Bronchial epithelial cell (primary cell): ENCODE measurements at regions not wholly inside any gene's neighbourhood (a gene's known extent, or its start where the extent isn't known, plus 50 kb on each side); places are given as distances from the start of the nearest gene placed in this dataset.

Source experiments
- DNase-seq: peaks from one replicate; pipeline ENCODE4 v3.0.0-alpha.2; 2010; ENCODE audit warnings: low read depth
- FAIRE-seq: peaks from 2 replicates; lab custom pipeline; 2011; peaks lifted over from hg19 to GRCh38; lab: Jason Lieb, UNC
- H3K27me3 ChIP-seq: 2 replicates; pipeline ENCODE4 v1.5.1; 2011; ENCODE audit warnings: low read length; ENCODE audit not compliant: control insufficient read depth, insufficient read depth
- H3K36me3 ChIP-seq: 2 replicates; pipeline ENCODE4 v1.5.1; 2011; ENCODE audit warnings: low read length; ENCODE audit not compliant: control insufficient read depth, insufficient read depth
- H3K4me3 ChIP-seq: 2 replicates; pipeline ENCODE4 v1.5.1; 2011; ENCODE audit warnings: mild to moderate bottlenecking, low read depth, low read length, control low read depth
- TF ChIP-seq, protein P1 (sequence below): IDR thresholded peaks from 2 replicates; pipeline ENCODE4 v1.5.1; 2011; ENCODE audit warnings: mild to moderate bottlenecking, moderate library complexity, low read length, control low read depth, inconsistent platforms; ENCODE audit not compliant: insufficient read depth, severe bottlenecking

DNA sequence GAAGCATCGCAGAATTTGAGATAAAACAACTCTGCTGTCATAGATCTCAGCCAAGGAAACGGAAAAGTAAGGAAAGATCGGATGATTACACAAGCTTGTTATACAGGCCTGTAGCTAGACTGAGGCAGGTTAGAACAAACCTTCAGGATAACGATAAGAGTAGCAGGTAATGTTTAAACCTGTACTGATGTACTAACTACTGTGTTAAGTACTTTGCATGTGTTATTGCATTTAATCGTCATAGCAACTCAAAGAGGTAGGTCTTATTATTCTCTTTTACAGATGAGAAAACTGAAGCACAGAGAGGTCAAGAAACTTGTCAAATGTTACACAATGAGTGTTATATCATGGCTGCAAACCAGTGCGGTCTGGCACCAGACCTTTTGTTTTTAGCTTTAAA, 352.5 kb downstream of the GPAM start:
- no peak for FAIRE-seq
- TF ChIP-seq, protein P1, sequence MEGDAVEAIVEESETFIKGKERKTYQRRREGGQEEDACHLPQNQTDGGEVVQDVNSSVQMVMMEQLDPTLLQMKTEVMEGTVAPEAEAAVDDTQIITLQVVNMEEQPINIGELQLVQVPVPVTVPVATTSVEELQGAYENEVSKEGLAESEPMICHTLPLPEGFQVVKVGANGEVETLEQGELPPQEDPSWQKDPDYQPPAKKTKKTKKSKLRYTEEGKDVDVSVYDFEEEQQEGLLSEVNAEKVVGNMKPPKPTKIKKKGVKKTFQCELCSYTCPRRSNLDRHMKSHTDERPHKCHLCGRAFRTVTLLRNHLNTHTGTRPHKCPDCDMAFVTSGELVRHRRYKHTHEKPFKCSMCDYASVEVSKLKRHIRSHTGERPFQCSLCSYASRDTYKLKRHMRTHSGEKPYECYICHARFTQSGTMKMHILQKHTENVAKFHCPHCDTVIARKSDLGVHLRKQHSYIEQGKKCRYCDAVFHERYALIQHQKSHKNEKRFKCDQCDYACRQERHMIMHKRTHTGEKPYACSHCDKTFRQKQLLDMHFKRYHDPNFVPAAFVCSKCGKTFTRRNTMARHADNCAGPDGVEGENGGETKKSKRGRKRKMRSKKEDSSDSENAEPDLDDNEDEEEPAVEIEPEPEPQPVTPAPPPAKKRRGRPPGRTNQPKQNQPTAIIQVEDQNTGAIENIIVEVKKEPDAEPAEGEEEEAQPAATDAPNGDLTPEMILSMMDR = no peak

DNA sequence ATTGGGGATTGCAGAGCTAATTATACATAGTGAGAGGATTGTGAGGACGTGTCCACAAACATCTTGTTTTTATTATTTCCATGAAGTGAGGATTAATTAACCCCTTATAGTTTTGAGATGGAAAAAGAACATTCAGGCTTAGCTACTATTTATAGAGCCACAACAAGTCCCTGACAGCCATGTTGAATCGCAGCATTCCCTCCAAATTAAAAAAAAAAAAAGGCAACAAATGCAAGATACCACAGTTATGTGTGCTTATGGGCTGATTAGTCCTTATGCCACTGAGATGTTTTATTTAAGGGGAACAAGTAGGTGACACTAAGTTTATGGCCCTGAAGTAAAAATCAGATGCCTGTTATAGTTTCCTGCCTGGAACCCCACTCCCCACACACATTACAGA, 350.3 kb downstream of the GPAM start:
- no peaks in the 10 kb centered on the region for H3K36me3 ChIP-seq
- DNase-seq (no peak), FAIRE-seq (no peak)
- no peaks in the 10 kb centered on the region for H3K27me3 ChIP-seq
- no peak overlapping the region for H3K4me3 ChIP-seq
- TF ChIP-seq, protein P1 = no peak

More for the DNA sequence above, 352.5 kb downstream of the GPAM start:
- Histone ChIP-seq H3K36me3 (no peaks in the 10 kb centered on the region), H3K27me3 (no peaks in the 10 kb centered on the region), H3K4me3 (no peak overlapping the region)
- DNase-seq = no peak

DNA sequence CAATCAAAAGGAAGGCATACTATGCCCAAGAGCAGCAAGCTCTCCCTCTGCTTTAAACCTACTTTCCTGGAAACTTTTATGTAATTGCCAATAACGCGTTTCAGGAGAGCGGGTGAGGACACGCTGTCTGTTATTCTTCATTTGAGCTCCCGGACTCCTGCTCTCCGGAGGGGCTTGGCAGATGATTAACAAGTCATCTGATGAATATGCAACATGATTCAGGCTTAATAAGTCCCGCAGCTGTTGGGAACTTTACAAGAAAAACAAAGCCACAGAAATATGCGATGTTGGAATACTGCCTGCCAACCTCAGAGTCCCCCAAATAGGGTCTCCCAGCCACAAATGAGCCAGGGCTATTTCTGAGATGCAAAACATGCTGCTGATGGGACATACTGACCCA, 348.0 kb downstream of the GPAM start:
- no peak overlapping the region for H3K4me3 ChIP-seq
- H3K27me3 ChIP-seq = no peaks in the 10 kb centered on the region
- FAIRE-seq = no peak
- no peaks in the 10 kb centered on the region for H3K36me3 ChIP-seq
- DNase-seq = no peak
- TF ChIP-seq, protein P1 = no peak

DNA sequence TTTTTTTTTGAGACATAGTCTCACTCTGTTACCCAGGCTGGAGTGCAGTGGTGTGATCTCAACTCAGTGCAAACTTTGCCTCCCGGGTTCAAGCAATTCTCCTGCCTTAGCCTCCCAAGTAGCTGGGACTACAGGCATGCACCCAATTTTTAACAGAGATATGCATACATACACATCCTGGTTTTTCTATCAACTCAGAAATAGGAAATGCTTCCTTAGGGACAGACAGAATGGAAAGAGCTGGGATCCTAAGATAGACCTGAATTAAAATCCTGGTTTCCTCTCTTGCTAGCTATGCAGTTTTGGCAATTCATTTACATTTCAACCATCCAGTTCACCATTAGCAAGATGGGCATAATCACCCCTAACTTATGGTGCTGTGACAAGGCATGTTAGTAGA, 347.5 kb downstream of the GPAM start:
- Histone ChIP-seq H3K4me3 (no peak overlapping the region), H3K27me3 (no peaks in the 10 kb centered on the region), H3K36me3 (no peaks in the 10 kb centered on the region)
- DNase-seq (no peak), FAIRE-seq (no peak)
- TF ChIP-seq, protein P1 = no peak

DNA sequence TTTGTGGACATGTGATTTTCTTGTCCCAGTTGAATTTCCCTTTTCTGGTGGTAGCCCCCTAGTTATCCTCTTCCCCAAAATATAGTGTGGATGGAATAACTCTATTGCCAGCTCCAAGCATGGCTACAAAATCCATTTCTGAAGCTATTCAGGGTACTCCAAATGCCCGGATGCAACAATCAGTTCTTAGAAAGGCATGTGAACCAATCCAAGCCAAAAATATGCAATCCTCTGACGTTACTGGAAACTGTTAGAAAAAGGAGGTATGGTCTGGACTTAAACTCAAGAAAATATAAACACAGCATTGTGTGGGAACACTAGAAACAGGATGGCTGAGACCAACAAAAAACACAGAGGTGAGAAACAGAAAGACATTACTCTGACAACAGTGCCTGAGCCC, 347.0 kb downstream of the GPAM start:
- Histone ChIP-seq H3K4me3 (no peak overlapping the region), H3K36me3 (no peaks in the 10 kb centered on the region), H3K27me3 (no peaks in the 10 kb centered on the region)
- no peak for DNase-seq
- TF ChIP-seq, protein P1 = no peak
- FAIRE-seq = no peak

DNA sequence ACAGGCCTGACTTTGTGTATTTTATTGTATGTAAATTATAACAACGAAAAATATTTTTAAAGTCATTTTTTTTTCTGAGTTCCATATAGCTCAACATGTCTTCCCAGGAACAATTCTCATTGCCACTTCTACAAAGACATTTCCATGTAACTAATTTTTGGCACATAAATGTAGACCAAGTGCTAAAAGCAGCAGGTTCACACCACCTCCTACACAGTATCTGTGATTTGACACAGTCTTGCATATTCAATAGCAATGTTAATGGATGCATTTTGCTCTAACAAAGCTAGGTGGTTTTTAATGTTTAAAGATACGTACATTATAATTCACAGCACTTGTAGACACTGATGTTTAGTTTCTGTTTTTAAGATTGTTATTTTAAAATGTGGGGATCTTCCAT, 346.5 kb downstream of the GPAM start:
- TF ChIP-seq, protein P1 = no peak
- no peak overlapping the region for H3K4me3 ChIP-seq
- DNase-seq (no peak), FAIRE-seq (no peak)
- H3K27me3 ChIP-seq = no peaks in the 10 kb centered on the region
- H3K36me3 ChIP-seq = no peaks in the 10 kb centered on the region
